ENCODE measurements at regions not wholly inside any gene's neighbourhood (a gene's known extent, or its start where the extent isn't known, plus 50 kb on each side); places are given as distances from the start of the nearest gene placed in this dataset.
"Not testable (repeated sequence)": the region's sequence is repeated elsewhere in the genome, so short reads cannot be mapped to it uniquely, and the experiment has no call there.

- intact Hi-C loops (cut with micrococcal nuclease), result no loop called here
- DNase-seq, result no peak
These were observed 96.8 kb upstream of the PCBD1 start for GRCh38 chr10:70984986-70985722.

GRCh38 chr10:70985824-70986622, 97.7 kb upstream of the PCBD1 start:
- H3K27me3 ChIP-seq (ENCODE audit: low read depth), result no peaks in the 10 kb centered on the region
- no peaks in the 10 kb centered on the region for H3K36me3 ChIP-seq
- H3K4me3 ChIP-seq, result no peak overlapping the region
- no peak for TF ChIP-seq CTCF (IDR thresholded peaks at IDR 0.05; ENCODE audit: borderline replicate concordance)
- H3K9me3 ChIP-seq (replicated peaks), result peaks cover 6% of the 10 kb centered on the region
- no peaks in the 10 kb centered on the region for H3K4me1 ChIP-seq
- H3K27ac ChIP-seq (replicated peaks), result no peak overlapping the region
- intact Hi-C loops (cut with micrococcal nuclease), result no loop called here
- no peak for DNase-seq

More at GRCh38 chr10:70984986-70985722, 96.8 kb upstream of the PCBD1 start:
- Histone ChIP-seq H3K9me3 (replicated peaks) (peaks cover 6% of the 10 kb centered on the region), H3K4me1 (no peaks in the 10 kb centered on the region), H3K27me3 (ENCODE audit: low read depth) (peaks cover 5% of the 10 kb centered on the region), H3K27ac (replicated peaks) (no peak overlapping the region), H3K4me3 (no peak overlapping the region), H3K36me3 (no peaks in the 10 kb centered on the region)
- no peak for TF ChIP-seq CTCF (IDR thresholded peaks at IDR 0.05; ENCODE audit: borderline replicate concordance)

GRCh38 chr10:70986623-70986950, 98.2 kb upstream of the PCBD1 start:
- DNase-seq, result no peak
- no peak for TF ChIP-seq CTCF (IDR thresholded peaks at IDR 0.05; ENCODE audit: borderline replicate concordance)
- no peaks in the 10 kb centered on the region for H3K27me3 ChIP-seq (ENCODE audit: low read depth)
- H3K9me3 ChIP-seq (replicated peaks), result peaks cover 6% of the 10 kb centered on the region
- H3K4me3 ChIP-seq, result no peak overlapping the region
- H3K4me1 ChIP-seq, result no peaks in the 10 kb centered on the region
- H3K27ac ChIP-seq (replicated peaks), result no peak overlapping the region
- H3K36me3 ChIP-seq, result no peaks in the 10 kb centered on the region
- intact Hi-C loops (cut with micrococcal nuclease), result no loop called here

GRCh38 chr10:70987396-70988130, 99.2 kb upstream of the PCBD1 start:
- Histone ChIP-seq H3K27me3 (ENCODE audit: low read depth) (peaks cover under 1% of the 10 kb centered on the region), H3K27ac (replicated peaks) (no peak overlapping the region), H3K4me3 (no peak overlapping the region), H3K36me3 (no peaks in the 10 kb centered on the region), H3K9me3 (replicated peaks) (peaks cover 6% of the 10 kb centered on the region), H3K4me1 (no peaks in the 10 kb centered on the region)
- intact Hi-C loops (cut with micrococcal nuclease), result no loop called here
- no peak for DNase-seq
- TF ChIP-seq CTCF (IDR thresholded peaks at IDR 0.05; ENCODE audit: borderline replicate concordance), result no peak

- DNase-seq; H3K36me3 ChIP-seq; H3K4me3 ChIP-seq; H3K9me3 ChIP-seq (replicated peaks); H3K4me1 ChIP-seq; intact Hi-C loops (cut with micrococcal nuclease); H3K27ac ChIP-seq (replicated peaks): not testable (repeated sequence)
- peaks cover 16% of the 10 kb centered on the region for H3K27me3 ChIP-seq (ENCODE audit: low read depth)
These were observed 101.8 kb upstream of the PCBD1 start for GRCh38 chr10:70990156-70990555.
